H1 (cell line): ENCODE measurements at regions not wholly inside any gene's neighbourhood (a gene's known extent, or its start where the extent isn't known, plus 50 kb on each side); places are given as distances from the start of the nearest gene placed in this dataset.

Source experiments
- BCL11A ChIP-seq, 2 experiments: IDR thresholded peaks; one replicate each; pipeline ENCODE4 v1.6.1; 2011; ENCODE audit warnings: low read depth in 2 of 2, low read length in 2 of 2, mild to moderate bottlenecking in 2 of 2
- CHD1 ChIP-seq: IDR thresholded peaks from 2 replicates; pipeline ENCODE4 v1.6.1; 2012; ENCODE audit warnings: low read depth, low read length, improper control_type of control experiment
- CTCF ChIP-seq, 3 experiments: IDR thresholded peaks; 1 replicate in 2 of 3; 2 replicates in 1 of 3; pipeline versions ENCODE4 v1.5.1 to v1.6.1; 2011; ENCODE audit warnings: low read length in 3 of 3, mild to moderate bottlenecking in 3 of 3, inconsistent platforms in 2 of 3, low read depth in 1 of 3, moderate library complexity in 1 of 3; ENCODE audit not compliant: insufficient read depth in 1 of 3; ENCODE audit errors: control extremely low read depth in 1 of 3
- EZH2 ChIP-seq: fragments of 200-600 bp; sonication (generic); IDR thresholded peaks from 2 replicates; pipeline ENCODE4 v1.7.1; 2012; ENCODE audit warnings: low read depth, mild to moderate bottlenecking, moderate library complexity, low read length, inconsistent platforms; ENCODE audit not compliant: severe bottlenecking
- POLR2AphosphoS5 ChIP-seq: IDR thresholded peaks from 2 replicates; pipeline ENCODE4 v1.6.1; 2011; ENCODE audit warnings: low read depth, low read length

DNA sequence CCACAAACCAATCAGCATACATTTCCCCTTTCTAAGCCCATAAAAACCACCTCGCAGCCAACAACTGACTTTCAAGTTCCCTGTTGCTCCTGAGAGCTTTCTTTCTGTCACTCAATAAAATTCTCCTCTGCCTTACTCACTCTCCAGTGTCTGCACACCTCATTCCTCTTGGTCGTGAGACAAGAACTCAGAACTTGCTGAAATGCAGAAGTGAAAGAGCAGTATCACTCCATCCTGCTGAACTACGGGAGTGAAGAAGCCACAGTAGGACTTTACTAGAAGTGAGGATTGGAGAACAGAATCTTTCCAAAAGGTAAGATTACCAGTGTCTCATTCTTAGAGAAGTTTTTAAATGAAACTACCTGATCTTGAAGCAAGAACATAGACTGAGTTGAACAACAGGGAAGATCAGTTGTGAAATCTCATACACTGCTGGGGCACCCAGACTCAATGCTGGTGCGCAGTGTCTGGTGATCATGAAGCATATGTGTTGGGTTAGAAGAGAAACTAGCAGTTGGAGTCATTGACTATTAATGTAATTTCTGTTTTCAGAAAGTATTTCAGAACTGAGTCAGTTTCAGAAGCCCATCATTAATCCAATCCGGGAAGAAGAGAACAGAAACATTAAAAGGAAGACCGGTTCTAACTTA is 726.9 kb upstream of the TMPRSS15 start:
- TF ChIP-seq EZH2 (no peak), BCL11A (IDR thresholded peaks at IDR 0.05; ENCODE audit: low read depth in 2 of 2, low read length in 2 of 2) (no peak), CTCF (IDR thresholded peaks at IDR 0.05; ENCODE audit: control extremely low read depth in 1 of 3, insufficient read depth in 1 of 3, low read depth in 1 of 3, low read length in 3 of 3) (no peak), POLR2AphosphoS5 (no peak), CHD1 (no peak)
